GM23338 (cell line): ENCODE measurements at regions not wholly inside any gene's neighbourhood (a gene's known extent, or its start where the extent isn't known, plus 50 kb on each side); places are given as distances from the start of the nearest gene placed in this dataset.

ENCODE experiments used
- ATAC-seq: fragments of 200-7000 bp; cut with Tn5 transposase; 3 replicates; pipeline ENCODE4 v1.9.1; 2020
- DNase-seq: peaks from one replicate; pipeline ENCODE4 v3.0.0-alpha.2; 2015; ENCODE audit warnings: low spot score
- H2AFZ ChIP-seq: fragments of 200-600 bp; sonication (generic); 2 replicates; pipeline ENCODE4 v1.8.0; 2016; ENCODE audit warnings: antibody characterized with exemption, mild to moderate bottlenecking, moderate library complexity
- H3F3A ChIP-seq: fragments of 200-600 bp; sonication (generic); replicated peaks from 2 replicates; pipeline ENCODE4 v1.8.0; 2017; ENCODE audit warnings: antibody characterized with exemption, mixed run types, low read depth
- H3K27ac ChIP-seq: fragments of 200-600 bp; sonication (generic); 2 replicates; pipeline ENCODE4 v1.6.1; 2016; ENCODE audit warnings: low read depth
- H3K27me3 ChIP-seq: fragments of 200-600 bp; sonication (generic); 2 replicates; pipeline ENCODE4 v1.8.0; 2016; ENCODE audit warnings: mild to moderate bottlenecking, mixed run types, moderate library complexity; ENCODE audit not compliant: insufficient read depth
- H3K36me3 ChIP-seq: fragments of 200-600 bp; sonication (generic); 2 replicates; pipeline ENCODE4 v1.8.0; 2016; ENCODE audit warnings: mild to moderate bottlenecking; ENCODE audit not compliant: insufficient read depth
- H3K4me1 ChIP-seq: fragments of 200-600 bp; sonication (generic); 2 replicates; pipeline ENCODE4 v1.8.0; 2016; ENCODE audit warnings: mild to moderate bottlenecking, moderate library complexity; ENCODE audit not compliant: insufficient read depth
- H3K4me2 ChIP-seq: fragments of 200-600 bp; sonication (generic); 2 replicates; pipeline ENCODE4 v1.7.1; 2017; ENCODE audit warnings: mixed run types
- H3K4me3 ChIP-seq: fragments of 200-600 bp; sonication (generic); 2 replicates; pipeline ENCODE4 v1.6.1; 2016; ENCODE audit warnings: mixed run types
- H3K79me2 ChIP-seq: fragments of 200-600 bp; sonication (generic); replicated peaks from 2 replicates; pipeline ENCODE4 v1.8.0; 2017; ENCODE audit warnings: mild to moderate bottlenecking; ENCODE audit not compliant: insufficient read depth
- H3K9me2 ChIP-seq: fragments of 200-600 bp; sonication (generic); 2 replicates; pipeline ENCODE4 v1.8.0; 2017; ENCODE audit not compliant: insufficient read depth
- H4K20me1 ChIP-seq: fragments of 200-600 bp; sonication (generic); replicated peaks from 2 replicates; pipeline ENCODE4 v1.8.0; 2017; ENCODE audit warnings: mild to moderate bottlenecking; ENCODE audit not compliant: insufficient read depth
- H3K27ac Mint-ChIP-seq: 2 replicates; pipeline ENCODE4 v1.8.0; 2020; ENCODE audit warnings: inconsistent platforms, mild to moderate bottlenecking, moderate library complexity, mixed read lengths
- H3K27me3 Mint-ChIP-seq: 3 replicates; pipeline ENCODE4 v1.8.0; 2022; ENCODE audit warnings: low read depth, mild to moderate bottlenecking, moderate library complexity, mixed read lengths, inconsistent platforms; ENCODE audit not compliant: insufficient read depth, poor library complexity
- H3K36me3 Mint-ChIP-seq: 3 replicates; pipeline ENCODE4 v1.8.0; 2021; ENCODE audit warnings: low read depth, mild to moderate bottlenecking, inconsistent platforms, moderate library complexity, mixed read lengths
- H3K4me1 Mint-ChIP-seq: 3 replicates; pipeline ENCODE4 v1.8.0; 2020; ENCODE audit warnings: mild to moderate bottlenecking, inconsistent platforms, mixed read lengths
- H3K4me3 Mint-ChIP-seq: 3 replicates; pipeline ENCODE4 v1.8.0; 2021; ENCODE audit warnings: moderate library complexity, mild to moderate bottlenecking, inconsistent platforms, mixed read lengths
- H3K9me3 Mint-ChIP-seq: 3 replicates; pipeline ENCODE4 v1.8.0; 2020; ENCODE audit warnings: moderate library complexity, mild to moderate bottlenecking, inconsistent platforms, mixed read lengths
- CREB1 ChIP-seq: fragments of 250-450 bp; sonication (Bioruptor Pico); IDR thresholded peaks from 2 replicates; pipeline ENCODE4 v1.5.0; 2020; ENCODE audit warnings: low read depth, mild to moderate bottlenecking, moderate library complexity
- EZH2 ChIP-seq: fragments of 200-600 bp; sonication (generic); IDR thresholded peaks from one replicate; pipeline ENCODE4 v1.8.0; 2017; ENCODE audit warnings: antibody characterized with exemption, mild to moderate bottlenecking, low read depth; ENCODE audit not compliant: unreplicated experiment
- EZH2phosphoT487 ChIP-seq: fragments of 200-600 bp; sonication (generic); IDR thresholded peaks from one replicate; pipeline ENCODE4 v1.8.1; 2018; ENCODE audit warnings: antibody characterized with exemption; ENCODE audit not compliant: unreplicated experiment
- JUNB ChIP-seq: IDR thresholded peaks from one replicate; pipeline ENCODE4 v1.6.1; 2016; ENCODE audit warnings: antibody characterized with exemption; ENCODE audit not compliant: unreplicated experiment
- NANOG ChIP-seq: IDR thresholded peaks from 2 replicates; pipeline ENCODE4 v1.6.1; 2016; ENCODE audit warnings: antibody characterized with exemption, borderline replicate concordance
- POLR2AphosphoS5 ChIP-seq: IDR thresholded peaks from 2 replicates; pipeline ENCODE4 v1.6.1; 2016; ENCODE audit warnings: antibody characterized with exemption, low read depth
- STAT1 ChIP-seq: IDR thresholded peaks from one replicate; pipeline ENCODE4 v1.6.1; 2016; ENCODE audit warnings: antibody characterized with exemption; ENCODE audit not compliant: unreplicated experiment
- ZNF114 ChIP-seq: fragments of 250-450 bp; sonication (Bioruptor Pico); IDR thresholded peaks from 2 replicates; pipeline ENCODE4 v1.5.0; 2020; ENCODE audit warnings: mild to moderate bottlenecking, moderate library complexity
- ZNF331 ChIP-seq: fragments of 250-450 bp; sonication (Bioruptor Pico); IDR thresholded peaks from 2 replicates; pipeline ENCODE4 v1.5.0; 2020; ENCODE audit warnings: low read depth, mild to moderate bottlenecking, moderate library complexity
- TF ChIP-seq, protein P1 (sequence below): IDR thresholded peaks from one replicate; pipeline ENCODE4 v1.6.1; 2018; ENCODE audit warnings: antibody characterized with exemption; ENCODE audit not compliant: unreplicated experiment
- TF ChIP-seq, protein P2 (sequence below): fragments of 250-450 bp; sonication (Bioruptor Pico); IDR thresholded peaks from 2 replicates; pipeline ENCODE4 v1.5.0; 2020; ENCODE audit warnings: mild to moderate bottlenecking, moderate library complexity
- TF ChIP-seq, protein P3 (sequence below), 2 experiments: fragments of 200-600 bp in 1 of 2; sonication (generic) in 1 of 2; conservative IDR thresholded peaks; 2 replicates each; pipeline versions ENCODE4 v1.5.1 to v1.6.1; 2016 to 2017; ENCODE audit warnings: antibody characterized with exemption in 2 of 2, low read depth in 2 of 2, mild to moderate bottlenecking in 2 of 2, moderate library complexity in 1 of 2

DNA sequence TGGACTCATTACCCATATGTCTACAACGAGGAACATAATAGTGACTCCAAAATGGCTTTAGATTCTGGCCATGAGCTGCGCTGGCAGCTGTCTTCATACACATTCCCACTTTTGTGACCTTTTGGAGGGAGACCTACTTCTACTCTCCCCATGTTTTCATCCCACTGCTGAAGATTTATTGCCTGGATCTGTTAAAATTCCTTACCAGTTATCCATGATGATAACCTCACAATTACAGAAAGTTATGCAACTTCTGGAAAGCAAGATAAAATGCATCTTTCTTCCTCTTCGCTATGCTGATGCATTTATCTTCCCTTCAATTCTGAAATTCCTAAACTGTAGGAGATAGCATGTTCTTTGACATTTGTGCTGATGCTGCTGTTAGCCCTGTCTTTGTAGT, 855.3 kb downstream of the SLC4A3 start:
- Histone ChIP-seq H3K9me2 (0 out of 2 replicates have a peak, but pooled peaks cover 3% of the 10 kb centered on the region), H3K4me2 (no peak overlapping the region), H3K4me1 (no peaks in the 10 kb centered on the region), H3F3A (no peaks in the 10 kb centered on the region), H3K4me3 (no peak overlapping the region), H3K27ac (no peak overlapping the region), H3K36me3 (no peaks in the 10 kb centered on the region), H3K27me3 (no peaks in the 10 kb centered on the region), H4K20me1 (no peaks in the 10 kb centered on the region), H2AFZ (no peak overlapping the region), H3K79me2 (no peaks in the 10 kb centered on the region)
- Mint-ChIP-seq H3K27ac (no peak overlapping the region), H3K36me3 (no peaks in the 10 kb centered on the region), H3K9me3 (no peaks in the 10 kb centered on the region; the same call in 2 of the 3 replicates), H3K4me1 (peaks cover 5% of the 10 kb centered on the region; the same call in 2 of the 3 replicates), H3K27me3 (peaks cover 2% of the 10 kb centered on the region), H3K4me3 (no peak overlapping the region)
- no peak for DNase-seq
- ATAC-seq: no peak
- TF ChIP-seq, protein P1, sequence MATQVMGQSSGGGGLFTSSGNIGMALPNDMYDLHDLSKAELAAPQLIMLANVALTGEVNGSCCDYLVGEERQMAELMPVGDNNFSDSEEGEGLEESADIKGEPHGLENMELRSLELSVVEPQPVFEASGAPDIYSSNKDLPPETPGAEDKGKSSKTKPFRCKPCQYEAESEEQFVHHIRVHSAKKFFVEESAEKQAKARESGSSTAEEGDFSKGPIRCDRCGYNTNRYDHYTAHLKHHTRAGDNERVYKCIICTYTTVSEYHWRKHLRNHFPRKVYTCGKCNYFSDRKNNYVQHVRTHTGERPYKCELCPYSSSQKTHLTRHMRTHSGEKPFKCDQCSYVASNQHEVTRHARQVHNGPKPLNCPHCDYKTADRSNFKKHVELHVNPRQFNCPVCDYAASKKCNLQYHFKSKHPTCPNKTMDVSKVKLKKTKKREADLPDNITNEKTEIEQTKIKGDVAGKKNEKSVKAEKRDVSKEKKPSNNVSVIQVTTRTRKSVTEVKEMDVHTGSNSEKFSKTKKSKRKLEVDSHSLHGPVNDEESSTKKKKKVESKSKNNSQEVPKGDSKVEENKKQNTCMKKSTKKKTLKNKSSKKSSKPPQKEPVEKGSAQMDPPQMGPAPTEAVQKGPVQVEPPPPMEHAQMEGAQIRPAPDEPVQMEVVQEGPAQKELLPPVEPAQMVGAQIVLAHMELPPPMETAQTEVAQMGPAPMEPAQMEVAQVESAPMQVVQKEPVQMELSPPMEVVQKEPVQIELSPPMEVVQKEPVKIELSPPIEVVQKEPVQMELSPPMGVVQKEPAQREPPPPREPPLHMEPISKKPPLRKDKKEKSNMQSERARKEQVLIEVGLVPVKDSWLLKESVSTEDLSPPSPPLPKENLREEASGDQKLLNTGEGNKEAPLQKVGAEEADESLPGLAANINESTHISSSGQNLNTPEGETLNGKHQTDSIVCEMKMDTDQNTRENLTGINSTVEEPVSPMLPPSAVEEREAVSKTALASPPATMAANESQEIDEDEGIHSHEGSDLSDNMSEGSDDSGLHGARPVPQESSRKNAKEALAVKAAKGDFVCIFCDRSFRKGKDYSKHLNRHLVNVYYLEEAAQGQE: no peak
- TF ChIP-seq ZNF331 (CRISPR knock-in tag) (no peak), NANOG (no peak), EZH2 (no peak), EZH2phosphoT487 (no peak), JUNB (no peak), POLR2AphosphoS5 (no peak), CREB1 (CRISPR knock-in tag) (no peak), STAT1 (no peak), ZNF114 (no peak)
- TF ChIP-seq, protein P2, sequence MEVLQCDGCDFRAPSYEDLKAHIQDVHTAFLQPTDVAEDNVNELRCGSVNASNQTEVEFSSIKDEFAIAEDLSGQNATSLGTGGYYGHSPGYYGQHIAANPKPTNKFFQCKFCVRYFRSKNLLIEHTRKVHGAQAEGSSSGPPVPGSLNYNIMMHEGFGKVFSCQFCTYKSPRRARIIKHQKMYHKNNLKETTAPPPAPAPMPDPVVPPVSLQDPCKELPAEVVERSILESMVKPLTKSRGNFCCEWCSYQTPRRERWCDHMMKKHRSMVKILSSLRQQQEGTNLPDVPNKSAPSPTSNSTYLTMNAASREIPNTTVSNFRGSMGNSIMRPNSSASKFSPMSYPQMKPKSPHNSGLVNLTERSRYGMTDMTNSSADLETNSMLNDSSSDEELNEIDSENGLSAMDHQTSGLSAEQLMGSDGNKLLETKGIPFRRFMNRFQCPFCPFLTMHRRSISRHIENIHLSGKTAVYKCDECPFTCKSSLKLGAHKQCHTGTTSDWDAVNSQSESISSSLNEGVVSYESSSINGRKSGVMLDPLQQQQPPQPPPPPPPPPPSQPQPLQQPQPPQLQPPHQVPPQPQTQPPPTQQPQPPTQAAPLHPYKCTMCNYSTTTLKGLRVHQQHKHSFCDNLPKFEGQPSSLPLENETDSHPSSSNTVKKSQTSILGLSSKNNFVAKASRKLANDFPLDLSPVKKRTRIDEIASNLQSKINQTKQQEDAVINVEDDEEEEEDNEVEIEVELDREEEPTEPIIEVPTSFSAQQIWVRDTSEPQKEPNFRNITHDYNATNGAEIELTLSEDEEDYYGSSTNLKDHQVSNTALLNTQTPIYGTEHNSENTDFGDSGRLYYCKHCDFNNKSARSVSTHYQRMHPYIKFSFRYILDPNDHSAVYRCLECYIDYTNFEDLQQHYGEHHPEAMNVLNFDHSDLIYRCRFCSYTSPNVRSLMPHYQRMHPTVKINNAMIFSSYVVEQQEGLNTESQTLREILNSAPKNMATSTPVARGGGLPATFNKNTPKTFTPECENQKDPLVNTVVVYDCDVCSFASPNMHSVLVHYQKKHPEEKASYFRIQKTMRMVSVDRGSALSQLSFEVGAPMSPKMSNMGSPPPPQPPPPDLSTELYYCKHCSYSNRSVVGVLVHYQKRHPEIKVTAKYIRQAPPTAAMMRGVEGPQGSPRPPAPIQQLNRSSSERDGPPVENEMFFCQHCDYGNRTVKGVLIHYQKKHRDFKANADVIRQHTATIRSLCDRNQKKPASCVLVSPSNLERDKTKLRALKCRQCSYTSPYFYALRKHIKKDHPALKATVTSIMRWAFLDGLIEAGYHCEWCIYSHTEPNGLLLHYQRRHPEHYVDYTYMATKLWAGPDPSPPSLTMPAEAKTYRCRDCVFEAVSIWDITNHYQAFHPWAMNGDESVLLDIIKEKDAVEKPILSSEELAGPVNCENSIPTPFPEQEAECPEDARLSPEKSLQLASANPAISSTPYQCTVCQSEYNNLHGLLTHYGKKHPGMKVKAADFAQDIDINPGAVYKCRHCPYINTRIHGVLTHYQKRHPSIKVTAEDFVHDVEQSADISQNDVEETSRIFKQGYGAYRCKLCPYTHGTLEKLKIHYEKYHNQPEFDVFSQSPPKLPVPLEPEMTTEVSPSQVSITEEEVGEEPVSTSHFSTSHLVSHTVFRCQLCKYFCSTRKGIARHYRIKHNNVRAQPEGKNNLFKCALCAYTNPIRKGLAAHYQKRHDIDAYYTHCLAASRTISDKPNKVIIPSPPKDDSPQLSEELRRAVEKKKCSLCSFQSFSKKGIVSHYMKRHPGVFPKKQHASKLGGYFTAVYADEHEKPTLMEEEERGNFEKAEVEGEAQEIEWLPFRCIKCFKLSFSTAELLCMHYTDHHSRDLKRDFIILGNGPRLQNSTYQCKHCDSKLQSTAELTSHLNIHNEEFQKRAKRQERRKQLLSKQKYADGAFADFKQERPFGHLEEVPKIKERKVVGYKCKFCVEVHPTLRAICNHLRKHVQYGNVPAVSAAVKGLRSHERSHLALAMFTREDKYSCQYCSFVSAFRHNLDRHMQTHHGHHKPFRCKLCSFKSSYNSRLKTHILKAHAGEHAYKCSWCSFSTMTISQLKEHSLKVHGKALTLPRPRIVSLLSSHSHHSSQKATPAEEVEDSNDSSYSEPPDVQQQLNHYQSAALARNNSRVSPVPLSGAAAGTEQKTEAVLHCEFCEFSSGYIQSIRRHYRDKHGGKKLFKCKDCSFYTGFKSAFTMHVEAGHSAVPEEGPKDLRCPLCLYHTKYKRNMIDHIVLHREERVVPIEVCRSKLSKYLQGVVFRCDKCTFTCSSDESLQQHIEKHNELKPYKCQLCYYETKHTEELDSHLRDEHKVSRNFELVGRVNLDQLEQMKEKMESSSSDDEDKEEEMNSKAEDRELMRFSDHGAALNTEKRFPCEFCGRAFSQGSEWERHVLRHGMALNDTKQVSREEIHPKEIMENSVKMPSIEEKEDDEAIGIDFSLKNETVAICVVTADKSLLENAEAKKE (CRISPR knock-in tag): no peak
- TF ChIP-seq, protein P3, sequence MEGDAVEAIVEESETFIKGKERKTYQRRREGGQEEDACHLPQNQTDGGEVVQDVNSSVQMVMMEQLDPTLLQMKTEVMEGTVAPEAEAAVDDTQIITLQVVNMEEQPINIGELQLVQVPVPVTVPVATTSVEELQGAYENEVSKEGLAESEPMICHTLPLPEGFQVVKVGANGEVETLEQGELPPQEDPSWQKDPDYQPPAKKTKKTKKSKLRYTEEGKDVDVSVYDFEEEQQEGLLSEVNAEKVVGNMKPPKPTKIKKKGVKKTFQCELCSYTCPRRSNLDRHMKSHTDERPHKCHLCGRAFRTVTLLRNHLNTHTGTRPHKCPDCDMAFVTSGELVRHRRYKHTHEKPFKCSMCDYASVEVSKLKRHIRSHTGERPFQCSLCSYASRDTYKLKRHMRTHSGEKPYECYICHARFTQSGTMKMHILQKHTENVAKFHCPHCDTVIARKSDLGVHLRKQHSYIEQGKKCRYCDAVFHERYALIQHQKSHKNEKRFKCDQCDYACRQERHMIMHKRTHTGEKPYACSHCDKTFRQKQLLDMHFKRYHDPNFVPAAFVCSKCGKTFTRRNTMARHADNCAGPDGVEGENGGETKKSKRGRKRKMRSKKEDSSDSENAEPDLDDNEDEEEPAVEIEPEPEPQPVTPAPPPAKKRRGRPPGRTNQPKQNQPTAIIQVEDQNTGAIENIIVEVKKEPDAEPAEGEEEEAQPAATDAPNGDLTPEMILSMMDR (conservative IDR thresholded peaks at IDR 0.05; ENCODE audit: low read depth in 2 of 2): no peak
